Left ventricle myocardium inferior (tissue), 1 donor: ENCODE measurements at regions not wholly inside any gene's neighbourhood (a gene's known extent, or its start where the extent isn't known, plus 50 kb on each side); places are given as distances from the start of the nearest gene placed in this dataset.

Experiments used
- DNase-seq: peaks from one replicate; pipeline ENCODE4 v3.0.0-alpha.2; 2020
- H3K27ac ChIP-seq: fragments of 200-600 bp; replicated peaks from 2 replicates; pipeline ENCODE4 v1.8.0; 2021
- H3K27me3 ChIP-seq: fragments of 200-600 bp; 2 replicates; pipeline ENCODE4 v1.8.0; 2021; ENCODE audit warnings: low read depth
- H3K36me3 ChIP-seq: fragments of 200-600 bp; 2 replicates; pipeline ENCODE4 v1.8.0; 2021
- H3K4me1 ChIP-seq: fragments of 200-600 bp; 2 replicates; pipeline ENCODE4 v1.8.0; 2021
- H3K4me3 ChIP-seq: fragments of 200-600 bp; 2 replicates; pipeline ENCODE4 v1.8.0; 2021; ENCODE audit warnings: mild to moderate bottlenecking, moderate library complexity
- H3K9me3 ChIP-seq: fragments of 200-600 bp; replicated peaks from 2 replicates; pipeline ENCODE4 v1.8.0; 2021
- intact Hi-C: fragments of 100-400 bp; cut with micrococcal nuclease; formaldehyde crosslinking; loops from one replicate; pipeline ENCODE4 v1.11.0; 2022
- TF ChIP-seq, protein P1 (sequence below): fragments of 200-600 bp; IDR thresholded peaks from 2 replicates; pipeline ENCODE4 v1.8.0; 2021; ENCODE audit warnings: antibody characterized with exemption, mild to moderate bottlenecking, borderline replicate concordance
- donor health status: DM: no; HTN: yes; CAD: no; lungs with severe emphysema.

DNA sequence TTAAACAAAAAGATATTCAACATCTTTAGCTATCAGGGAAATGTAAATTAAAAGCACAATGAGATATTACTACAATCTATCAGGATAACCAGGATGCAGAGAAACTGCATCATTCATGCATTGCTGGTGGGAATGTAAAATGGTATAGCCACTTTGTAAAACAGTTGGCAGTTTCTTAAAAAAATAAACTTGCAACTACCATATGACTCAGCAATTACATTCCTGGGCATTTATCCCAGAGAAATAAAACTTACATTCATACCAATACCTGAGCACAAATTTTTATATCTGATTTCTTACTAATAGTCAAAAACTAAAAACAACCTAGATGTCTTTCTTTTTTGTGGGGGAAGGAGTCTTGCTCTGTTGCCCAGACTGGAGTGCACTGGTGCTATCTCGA lies 190.3 kb upstream of the TAB2 start:
- TF ChIP-seq, protein P1, sequence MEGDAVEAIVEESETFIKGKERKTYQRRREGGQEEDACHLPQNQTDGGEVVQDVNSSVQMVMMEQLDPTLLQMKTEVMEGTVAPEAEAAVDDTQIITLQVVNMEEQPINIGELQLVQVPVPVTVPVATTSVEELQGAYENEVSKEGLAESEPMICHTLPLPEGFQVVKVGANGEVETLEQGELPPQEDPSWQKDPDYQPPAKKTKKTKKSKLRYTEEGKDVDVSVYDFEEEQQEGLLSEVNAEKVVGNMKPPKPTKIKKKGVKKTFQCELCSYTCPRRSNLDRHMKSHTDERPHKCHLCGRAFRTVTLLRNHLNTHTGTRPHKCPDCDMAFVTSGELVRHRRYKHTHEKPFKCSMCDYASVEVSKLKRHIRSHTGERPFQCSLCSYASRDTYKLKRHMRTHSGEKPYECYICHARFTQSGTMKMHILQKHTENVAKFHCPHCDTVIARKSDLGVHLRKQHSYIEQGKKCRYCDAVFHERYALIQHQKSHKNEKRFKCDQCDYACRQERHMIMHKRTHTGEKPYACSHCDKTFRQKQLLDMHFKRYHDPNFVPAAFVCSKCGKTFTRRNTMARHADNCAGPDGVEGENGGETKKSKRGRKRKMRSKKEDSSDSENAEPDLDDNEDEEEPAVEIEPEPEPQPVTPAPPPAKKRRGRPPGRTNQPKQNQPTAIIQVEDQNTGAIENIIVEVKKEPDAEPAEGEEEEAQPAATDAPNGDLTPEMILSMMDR = no peak
- intact Hi-C loops = no loop called here

DNA sequence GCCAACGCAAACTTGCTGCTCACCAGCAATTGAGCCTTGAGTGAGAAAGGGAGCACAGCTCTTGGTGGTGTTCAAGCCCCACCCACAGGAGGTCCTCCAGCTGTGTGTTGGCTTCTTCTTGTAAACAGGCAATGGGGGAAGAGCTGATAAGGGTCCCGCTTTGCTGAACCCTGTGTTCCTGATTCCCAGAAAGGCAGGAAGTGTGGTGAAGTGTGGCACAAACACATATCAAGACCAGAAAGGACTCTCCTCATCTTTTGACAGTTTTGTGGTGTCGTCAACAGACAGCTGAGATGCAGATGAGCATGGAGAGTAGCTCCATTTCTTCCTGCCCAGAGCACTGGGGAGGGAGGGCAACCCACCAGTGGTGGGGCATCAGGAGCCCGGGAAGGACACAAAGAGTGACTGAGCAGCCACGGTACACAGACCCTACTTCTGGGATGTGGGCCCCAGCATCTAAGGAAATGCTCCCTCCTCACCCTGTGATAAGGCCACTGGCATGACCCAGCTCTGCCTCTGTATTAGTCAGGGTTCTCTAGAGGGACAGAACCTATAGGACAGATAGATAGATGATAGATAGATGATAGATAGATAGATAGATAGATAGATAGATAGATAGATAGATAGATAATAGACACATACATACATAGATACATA lies 188.9 kb upstream of the TAB2 start:
- peak; percentile 40 for DNase-seq
- Histone ChIP-seq H3K27me3 (peaks cover 11% of the 10 kb centered on the region), H3K4me1 (peaks cover 4% of the 10 kb centered on the region), H3K9me3 (no peaks in the 10 kb centered on the region), H3K4me3 (no peak overlapping the region), H3K36me3 (no peaks in the 10 kb centered on the region), H3K27ac (peak overlapping the region; percentile 53)
- intact Hi-C loops = no loop called here
- TF ChIP-seq, protein P1 = no peak

More for the DNA sequence above, 190.3 kb upstream of the TAB2 start:
- Histone ChIP-seq H3K4me1 (peaks cover 4% of the 10 kb centered on the region), H3K36me3 (no peaks in the 10 kb centered on the region), H3K27me3 (no peaks in the 10 kb centered on the region), H3K4me3 (no peak overlapping the region), H3K9me3 (peaks cover 2% of the 10 kb centered on the region), H3K27ac (no peak overlapping the region)
- DNase-seq = no peak

DNA sequence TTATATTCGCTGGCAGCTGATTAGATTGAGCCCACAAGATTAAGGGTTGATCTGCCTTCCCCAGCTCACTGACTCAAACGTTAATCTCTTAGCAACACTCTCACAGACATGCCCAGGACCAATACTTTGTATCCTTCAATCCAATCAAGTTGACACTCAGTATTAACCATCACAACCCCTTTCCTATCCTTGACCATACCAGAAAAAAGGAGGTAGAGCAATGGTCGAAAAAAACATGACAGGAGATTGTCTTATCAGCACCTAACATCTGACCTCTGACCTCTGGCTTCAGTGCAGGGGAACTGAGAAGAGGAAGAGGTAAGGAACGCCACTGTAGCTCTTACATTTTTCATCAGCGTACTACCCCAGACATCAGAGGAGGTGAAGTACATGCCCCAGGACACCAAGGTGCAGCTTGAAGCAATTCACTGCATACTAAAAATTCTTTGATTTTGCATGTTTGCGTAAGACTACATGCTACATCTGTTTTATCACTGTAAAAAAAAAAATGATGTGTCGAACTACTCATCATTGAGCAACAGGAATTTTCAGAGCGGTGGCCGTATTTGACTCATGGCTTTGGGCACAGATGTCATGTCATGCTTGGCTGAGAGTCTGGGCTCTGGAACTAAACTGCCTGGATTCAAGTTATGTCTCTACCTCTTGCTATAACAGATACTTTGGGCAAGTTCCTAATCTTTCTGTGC lies 188.0 kb upstream of the TAB2 start:
- Histone ChIP-seq H3K4me1 (peaks cover 4% of the 10 kb centered on the region), H3K36me3 (no peaks in the 10 kb centered on the region), H3K4me3 (no peak overlapping the region), H3K27ac (peak overlapping the region; percentile 53), H3K27me3 (peaks cover 11% of the 10 kb centered on the region), H3K9me3 (no peaks in the 10 kb centered on the region)
- no peak for DNase-seq
- intact Hi-C loops = no loop called here
- TF ChIP-seq, protein P1 = no peak

DNA sequence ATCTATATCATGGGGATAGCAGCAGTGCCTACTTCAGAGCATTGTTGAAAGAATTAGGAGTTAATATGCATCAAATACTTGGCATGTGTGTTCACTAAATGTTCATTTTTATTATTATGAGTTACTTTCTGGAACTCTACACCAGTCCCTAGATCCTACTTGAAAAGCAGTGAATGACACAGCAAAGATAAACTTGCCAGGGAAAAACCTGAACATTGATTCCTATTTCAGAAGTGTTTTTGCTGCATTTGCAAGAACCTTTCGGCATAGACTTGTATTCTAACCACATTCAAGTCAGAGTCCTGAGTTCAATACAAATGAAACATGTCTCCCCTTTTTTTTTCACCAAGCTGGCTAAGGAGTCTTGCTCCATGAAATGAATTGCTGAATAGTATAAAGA lies 187.4 kb upstream of the TAB2 start:
- H3K4me1 ChIP-seq = peaks cover 8% of the 10 kb centered on the region
- peaks cover 11% of the 10 kb centered on the region for H3K27me3 ChIP-seq
- H3K9me3 ChIP-seq = no peaks in the 10 kb centered on the region
- no peak overlapping the region for H3K4me3 ChIP-seq
- intact Hi-C loops = no loop called here
- TF ChIP-seq, protein P1 = no peak
- DNase-seq = no peak
- H3K27ac ChIP-seq = peak overlapping the region; percentile 53
- no peaks in the 10 kb centered on the region for H3K36me3 ChIP-seq

DNA sequence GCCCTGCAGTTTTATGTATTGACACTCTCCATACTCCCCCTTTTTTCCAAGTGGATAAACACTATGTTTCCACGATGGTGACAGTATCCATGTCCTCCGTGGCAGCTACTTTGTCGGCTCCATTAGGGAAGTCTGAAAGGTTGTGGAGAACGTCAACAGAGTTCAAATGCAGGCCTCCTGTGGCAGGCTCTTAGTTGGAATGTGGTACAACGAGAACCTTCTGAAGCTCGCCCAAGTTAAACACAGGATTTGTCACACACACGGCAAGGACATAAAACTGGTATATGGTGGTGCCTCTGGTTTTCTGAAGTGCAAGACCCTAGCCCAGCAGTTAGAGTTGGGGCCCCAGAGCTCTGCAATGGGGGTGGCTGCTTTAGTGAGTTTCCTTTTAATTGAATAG lies 187.0 kb upstream of the TAB2 start:
- H3K27me3 ChIP-seq = peaks cover 11% of the 10 kb centered on the region
- H3K4me3 ChIP-seq = no peak overlapping the region
- no peaks in the 10 kb centered on the region for H3K36me3 ChIP-seq
- peak overlapping the region; percentile 53 for H3K27ac ChIP-seq
- DNase-seq = no peak
- H3K9me3 ChIP-seq = no peaks in the 10 kb centered on the region
- TF ChIP-seq, protein P1 = no peak
- peaks cover 8% of the 10 kb centered on the region for H3K4me1 ChIP-seq
- intact Hi-C loops = no loop called here
